Colonic mucosa (tissue), 4 donors: ENCODE measurements at regions not wholly inside any gene's neighbourhood (a gene's known extent, or its start where the extent isn't known, plus 50 kb on each side); places are given as distances from the start of the nearest gene placed in this dataset.

Source experiments
- DNase-seq: peaks from one replicate; pipeline ENCODE4 v3.0.0-alpha.2; 2020
- H3K27ac ChIP-seq: fragments of 200-600 bp; one replicate; pipeline ENCODE4 v1.8.0; 2021
- H3K27me3 ChIP-seq: fragments of 200-600 bp; one replicate; pipeline ENCODE4 v1.8.0; 2021
- H3K36me3 ChIP-seq: fragments of 200-600 bp; one replicate; pipeline ENCODE4 v1.8.0; 2021
- H3K4me1 ChIP-seq: fragments of 200-600 bp; one replicate; pipeline ENCODE4 v1.8.0; 2021; ENCODE audit warnings: mild to moderate bottlenecking
- H3K4me3 ChIP-seq: fragments of 200-600 bp; one replicate; pipeline ENCODE4 v1.8.0; 2021
- H3K9ac ChIP-seq, 2 donors: one replicate each; pipeline ENCODE4 v1.7.0; 2013; ENCODE audit warnings: control low read depth in 2 of 2, low read depth in 2 of 2, low read length in 2 of 2
- H3K9me3 ChIP-seq: fragments of 200-600 bp; one replicate; pipeline ENCODE4 v1.8.0; 2021
- intact Hi-C: fragments of 100-400 bp; cut with DNase I; formaldehyde crosslinking; loops from one replicate; pipeline ENCODE4 v1.14.1; 2022
- TF ChIP-seq, protein P1 (sequence below): fragments of 200-600 bp; IDR thresholded peaks from one replicate; pipeline ENCODE4 v1.8.0; 2022; ENCODE audit warnings: antibody characterized with exemption, mild to moderate bottlenecking
- donor health status: healthy.
- donor health status: DM: no; HTN: no; CAD: no.
- donor health status: DM: no; HTN: no; CAD: no.

DNA sequence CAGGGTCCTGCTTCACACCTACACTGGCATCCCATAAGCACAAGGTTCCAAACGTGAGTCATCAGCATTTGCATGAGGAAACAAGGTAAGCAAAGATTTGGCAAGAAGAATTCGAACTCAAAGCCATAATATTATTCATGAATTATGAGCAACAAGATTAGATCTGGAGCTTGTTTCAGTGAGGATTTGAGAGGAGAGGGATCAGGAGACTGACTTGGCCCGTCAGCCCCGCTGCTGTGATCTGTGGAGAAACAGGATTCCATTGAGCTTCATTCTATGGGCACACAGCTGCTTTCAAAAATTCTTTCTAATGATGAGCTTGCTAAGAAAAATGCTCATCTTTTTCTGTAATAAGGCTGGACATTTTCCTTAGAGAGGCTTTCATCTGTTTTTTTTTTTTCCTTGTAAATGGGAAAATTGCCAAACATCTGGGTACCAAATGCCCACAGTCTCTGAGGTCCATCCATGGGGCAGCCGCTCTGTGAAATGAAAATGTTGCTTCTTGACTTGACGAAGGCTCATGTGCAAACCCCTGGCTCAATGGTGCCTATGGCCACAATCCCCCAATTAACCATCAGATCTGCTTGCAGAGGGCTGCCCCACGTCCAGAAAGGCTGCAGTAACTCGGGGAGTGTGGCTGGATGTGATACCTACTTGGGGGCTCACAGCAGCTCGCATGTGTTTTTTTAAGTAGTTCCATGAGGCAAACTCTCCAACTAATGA lies 179.3 kb downstream of the TMEM18 start:
- intact Hi-C loops = no loop called here
- TF ChIP-seq, protein P1, sequence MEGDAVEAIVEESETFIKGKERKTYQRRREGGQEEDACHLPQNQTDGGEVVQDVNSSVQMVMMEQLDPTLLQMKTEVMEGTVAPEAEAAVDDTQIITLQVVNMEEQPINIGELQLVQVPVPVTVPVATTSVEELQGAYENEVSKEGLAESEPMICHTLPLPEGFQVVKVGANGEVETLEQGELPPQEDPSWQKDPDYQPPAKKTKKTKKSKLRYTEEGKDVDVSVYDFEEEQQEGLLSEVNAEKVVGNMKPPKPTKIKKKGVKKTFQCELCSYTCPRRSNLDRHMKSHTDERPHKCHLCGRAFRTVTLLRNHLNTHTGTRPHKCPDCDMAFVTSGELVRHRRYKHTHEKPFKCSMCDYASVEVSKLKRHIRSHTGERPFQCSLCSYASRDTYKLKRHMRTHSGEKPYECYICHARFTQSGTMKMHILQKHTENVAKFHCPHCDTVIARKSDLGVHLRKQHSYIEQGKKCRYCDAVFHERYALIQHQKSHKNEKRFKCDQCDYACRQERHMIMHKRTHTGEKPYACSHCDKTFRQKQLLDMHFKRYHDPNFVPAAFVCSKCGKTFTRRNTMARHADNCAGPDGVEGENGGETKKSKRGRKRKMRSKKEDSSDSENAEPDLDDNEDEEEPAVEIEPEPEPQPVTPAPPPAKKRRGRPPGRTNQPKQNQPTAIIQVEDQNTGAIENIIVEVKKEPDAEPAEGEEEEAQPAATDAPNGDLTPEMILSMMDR = no peak
- H3K4me1 ChIP-seq = no peaks in the 10 kb centered on the region

DNA sequence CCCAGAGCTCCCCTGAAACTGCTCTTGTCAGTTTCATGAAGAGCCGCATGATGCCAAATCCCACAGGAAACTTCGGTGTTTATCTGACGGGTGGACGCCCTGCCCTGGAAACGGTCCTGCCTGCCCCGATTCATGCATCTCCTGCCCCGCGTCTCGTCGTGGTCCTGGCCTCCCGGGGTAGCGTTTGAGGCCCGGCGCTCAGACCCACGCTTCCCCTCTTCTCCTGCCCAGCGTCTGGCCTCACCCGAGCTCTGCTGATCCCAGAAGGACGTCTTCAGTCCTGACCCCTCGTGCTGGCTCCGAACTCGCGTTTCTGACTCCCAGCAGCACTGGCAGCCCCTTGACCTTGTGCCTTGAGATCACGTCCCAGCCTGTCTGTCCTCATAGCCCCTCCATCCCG lies 180.5 kb downstream of the TMEM18 start:
- no peaks in the 10 kb centered on the region for H3K9me3 ChIP-seq
- no peak overlapping the region for H3K27ac ChIP-seq
- DNase-seq = no peak
- H3K4me1 ChIP-seq = no peaks in the 10 kb centered on the region
- H3K9ac ChIP-seq = no peak overlapping the region
- intact Hi-C loops = no loop called here
- H3K27me3 ChIP-seq = no peaks in the 10 kb centered on the region
- no peak overlapping the region for H3K4me3 ChIP-seq
- TF ChIP-seq, protein P1 = no peak
- no peaks in the 10 kb centered on the region for H3K36me3 ChIP-seq

More for the DNA sequence above, 179.3 kb downstream of the TMEM18 start:
- Histone ChIP-seq H3K9me3 (no peaks in the 10 kb centered on the region), H3K36me3 (no peaks in the 10 kb centered on the region), H3K9ac (no peak overlapping the region), H3K27me3 (no peaks in the 10 kb centered on the region), H3K27ac (no peak overlapping the region), H3K4me3 (no peak overlapping the region)
- DNase-seq = no peak

DNA sequence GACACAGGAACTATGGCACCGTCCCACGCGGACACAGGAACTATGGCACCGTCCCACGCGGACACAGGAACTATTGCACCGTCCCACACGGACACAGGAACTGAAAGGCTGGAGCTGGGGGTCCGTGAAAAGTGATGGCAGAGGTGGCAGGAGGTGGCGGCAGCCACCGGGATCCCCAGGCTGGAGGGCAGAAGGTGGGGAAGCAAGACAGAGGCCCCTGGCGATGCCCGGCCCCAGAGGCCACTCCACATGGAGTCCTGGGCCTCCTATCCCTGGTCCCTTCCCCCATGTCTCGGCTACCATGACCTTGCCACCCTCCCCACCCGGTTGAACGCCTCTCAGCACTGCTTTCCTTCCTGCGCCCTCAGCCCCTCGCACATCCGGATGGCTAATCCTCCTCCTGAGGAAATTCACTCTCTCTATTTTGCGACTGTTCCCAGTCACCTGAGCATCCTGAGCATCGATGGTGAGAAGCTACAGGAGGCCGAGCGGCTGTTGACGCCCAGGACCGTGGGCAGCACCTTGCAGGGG lies 181.4 kb downstream of the TMEM18 start:
- no peak for DNase-seq
- Histone ChIP-seq H3K4me3 (no peak overlapping the region), H3K9me3 (no peaks in the 10 kb centered on the region), H3K9ac (no peak overlapping the region), H3K4me1 (no peaks in the 10 kb centered on the region), H3K36me3 (no peaks in the 10 kb centered on the region), H3K27me3 (no peaks in the 10 kb centered on the region), H3K27ac (no peak overlapping the region)
- TF ChIP-seq, protein P1 = no peak
- intact Hi-C loops = no loop called here

DNA sequence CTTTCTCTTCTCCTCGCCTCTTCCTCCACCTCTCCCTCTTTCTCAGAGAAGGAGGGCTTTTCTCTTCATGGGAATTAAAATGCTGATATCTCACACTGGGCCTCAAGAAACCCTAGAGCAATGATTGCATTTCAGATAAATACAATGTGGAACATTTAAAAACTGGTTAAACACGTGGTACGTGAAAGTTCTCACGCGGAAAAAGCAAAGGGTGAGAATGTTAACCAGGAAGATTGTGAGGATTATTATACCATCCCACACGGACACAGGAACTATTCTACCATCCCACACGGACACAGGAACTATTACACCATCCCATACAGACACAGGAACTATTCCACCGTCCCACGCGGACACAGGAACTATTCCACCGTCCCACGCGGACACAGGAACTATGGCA lies 182.4 kb downstream of the TMEM18 start:
- H3K9me3 ChIP-seq = no peaks in the 10 kb centered on the region
- H3K27ac ChIP-seq = no peak overlapping the region
- H3K9ac ChIP-seq = no peak overlapping the region
- intact Hi-C loops = no loop called here
- no peak overlapping the region for H3K4me3 ChIP-seq
- DNase-seq = no peak
- TF ChIP-seq, protein P1 = no peak
- H3K36me3 ChIP-seq = no peaks in the 10 kb centered on the region
- H3K4me1 ChIP-seq = no peaks in the 10 kb centered on the region
- H3K27me3 ChIP-seq = no peaks in the 10 kb centered on the region

DNA sequence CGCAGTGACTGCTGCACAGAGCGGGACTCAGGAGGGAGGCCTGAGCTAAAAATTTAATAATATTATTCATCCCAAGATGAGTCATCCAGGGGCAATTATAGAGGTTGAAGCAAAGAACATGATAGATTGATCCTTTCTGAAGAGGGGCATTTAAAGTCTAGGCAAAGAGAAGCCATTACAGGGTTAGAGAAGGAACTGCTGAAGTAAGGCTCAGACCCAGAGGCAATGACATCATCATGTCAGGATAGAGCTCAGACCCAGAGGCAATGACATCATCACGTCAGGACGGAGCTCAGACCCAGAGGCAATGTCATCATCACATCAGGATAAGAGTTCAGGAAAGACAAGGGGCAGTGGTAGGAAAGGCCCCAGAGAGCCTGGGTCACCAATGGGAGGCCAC lies 184.0 kb downstream of the TMEM18 start:
- no peak overlapping the region for H3K27ac ChIP-seq
- intact Hi-C loops = no loop called here
- no peak overlapping the region for H3K9ac ChIP-seq
- H3K4me1 ChIP-seq = no peaks in the 10 kb centered on the region
- no peaks in the 10 kb centered on the region for H3K27me3 ChIP-seq
- no peaks in the 10 kb centered on the region for H3K36me3 ChIP-seq
- H3K4me3 ChIP-seq = no peak overlapping the region
- DNase-seq = no peak
- TF ChIP-seq, protein P1 = no peak
- no peaks in the 10 kb centered on the region for H3K9me3 ChIP-seq
